Rectal smooth muscle tissue (tissue), 1 donor: ENCODE measurements at regions not wholly inside any gene's neighbourhood (a gene's known extent, or its start where the extent isn't known, plus 50 kb on each side); places are given as distances from the start of the nearest gene placed in this dataset.

Experiments
- H3K27ac ChIP-seq: one replicate; pipeline ENCODE4 v1.7.0; 2013; ENCODE audit warnings: low read depth, low read length, inconsistent platforms
- H3K27me3 ChIP-seq: one replicate; pipeline ENCODE4 v1.7.0; 2013; ENCODE audit warnings: low read length; ENCODE audit not compliant: control insufficient read depth, insufficient read depth
- H3K36me3 ChIP-seq: one replicate; pipeline ENCODE4 v1.7.0; 2013; ENCODE audit warnings: low read length; ENCODE audit not compliant: control insufficient read depth, insufficient read depth
- H3K4me1 ChIP-seq: one replicate; pipeline ENCODE4 v1.7.0; 2013; ENCODE audit warnings: low read length; ENCODE audit not compliant: control insufficient read depth, insufficient read depth
- H3K4me3 ChIP-seq: one replicate; pipeline ENCODE4 v1.7.0; 2013; ENCODE audit warnings: low read length
- H3K9ac ChIP-seq: one replicate; pipeline ENCODE4 v1.7.0; 2013; ENCODE audit warnings: low read length

- H3K27ac ChIP-seq: no peak overlapping the region
- H3K36me3 ChIP-seq: no peaks in the 10 kb centered on the region
- no peaks in the 10 kb centered on the region for H3K4me1 ChIP-seq
- no peak overlapping the region for H3K9ac ChIP-seq
- H3K27me3 ChIP-seq: no peaks in the 10 kb centered on the region
- H3K4me3 ChIP-seq: no peak overlapping the region
Observed at GRCh38 chr2:35355056-35355455, 1000.5 kb upstream of the CRIM1 start.

- Histone ChIP-seq H3K4me3 (no peak overlapping the region), H3K9ac (no peak overlapping the region), H3K27me3 (no peaks in the 10 kb centered on the region), H3K36me3 (no peaks in the 10 kb centered on the region), H3K27ac (no peak overlapping the region), H3K4me1 (no peaks in the 10 kb centered on the region)
Observed at GRCh38 chr2:35347561-35347960, 1008.0 kb upstream of the CRIM1 start.

- Histone ChIP-seq H3K4me3 (no peak overlapping the region), H3K9ac (no peak overlapping the region), H3K4me1 (no peaks in the 10 kb centered on the region), H3K27me3 (no peaks in the 10 kb centered on the region), H3K27ac (no peak overlapping the region), H3K36me3 (no peaks in the 10 kb centered on the region)
Observed at GRCh38 chr2:35343135-35343534, 1012.4 kb upstream of the CRIM1 start.

DNA sequence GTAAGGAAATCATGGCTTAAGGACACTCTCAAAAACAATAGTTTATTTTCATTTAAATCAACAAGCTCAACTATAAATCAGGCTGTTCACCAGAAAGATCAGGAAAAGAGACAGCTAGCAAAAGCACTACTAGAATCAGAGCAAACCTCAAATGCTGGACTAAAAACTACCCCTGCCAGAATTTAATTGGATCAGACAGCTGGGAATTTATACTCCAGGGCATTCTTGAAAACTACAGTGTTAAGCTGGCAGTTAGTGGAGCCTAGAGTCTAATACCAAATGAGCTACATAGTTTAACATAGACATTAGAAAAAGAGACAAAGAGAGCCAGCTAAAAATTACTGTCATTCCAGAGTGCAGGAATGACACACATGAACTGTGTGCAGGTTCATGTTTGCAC lies 1016.4 kb upstream of the CRIM1 start:
- Histone ChIP-seq H3K4me1 (no peaks in the 10 kb centered on the region), H3K27me3 (no peaks in the 10 kb centered on the region), H3K27ac (no peak overlapping the region), H3K4me3 (no peak overlapping the region), H3K9ac (no peak overlapping the region), H3K36me3 (no peaks in the 10 kb centered on the region)

- no peaks in the 10 kb centered on the region for H3K36me3 ChIP-seq
Observed at GRCh38 chr2:35337922-35338321, 1017.7 kb upstream of the CRIM1 start.

GRCh38 chr2:35314049-35314448 lies 1041.5 kb upstream of the CRIM1 start:
- no peaks in the 10 kb centered on the region for H3K4me1 ChIP-seq
- no peaks in the 10 kb centered on the region for H3K27me3 ChIP-seq
- H3K27ac ChIP-seq: no peak overlapping the region
- H3K9ac ChIP-seq: no peak overlapping the region
- H3K36me3 ChIP-seq: no peaks in the 10 kb centered on the region
- H3K4me3 ChIP-seq: no peak overlapping the region

More at GRCh38 chr2:35337922-35338321, 1017.7 kb upstream of the CRIM1 start:
- H3K4me3 ChIP-seq: no peak overlapping the region
- no peaks in the 10 kb centered on the region for H3K4me1 ChIP-seq
- no peak overlapping the region for H3K27ac ChIP-seq
- H3K27me3 ChIP-seq: no peaks in the 10 kb centered on the region
- no peak overlapping the region for H3K9ac ChIP-seq

DNA sequence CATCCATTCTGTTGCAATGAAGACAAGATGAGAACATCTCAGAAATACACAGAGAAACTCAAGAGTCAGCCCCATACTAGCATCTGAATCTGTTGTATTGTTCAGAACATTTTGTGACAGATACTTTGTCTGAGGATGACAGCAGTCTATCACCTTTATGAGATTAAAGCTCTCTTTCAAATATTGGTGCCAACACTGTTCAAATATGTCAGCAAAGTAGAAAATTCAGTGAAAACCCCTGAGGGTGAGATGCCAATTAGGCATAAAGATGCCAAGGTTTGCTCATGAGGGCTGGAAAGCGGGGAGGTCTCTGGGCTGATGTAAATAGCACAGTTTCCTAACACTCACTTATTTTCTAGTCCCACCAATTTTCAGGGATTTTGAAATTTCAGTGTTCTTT lies 1054.2 kb upstream of the CRIM1 start:
- H3K9ac ChIP-seq: no peak overlapping the region
- H3K4me1 ChIP-seq: no peaks in the 10 kb centered on the region
- H3K36me3 ChIP-seq: no peaks in the 10 kb centered on the region
- no peak overlapping the region for H3K27ac ChIP-seq
- H3K4me3 ChIP-seq: no peak overlapping the region
- H3K27me3 ChIP-seq: no peaks in the 10 kb centered on the region

DNA sequence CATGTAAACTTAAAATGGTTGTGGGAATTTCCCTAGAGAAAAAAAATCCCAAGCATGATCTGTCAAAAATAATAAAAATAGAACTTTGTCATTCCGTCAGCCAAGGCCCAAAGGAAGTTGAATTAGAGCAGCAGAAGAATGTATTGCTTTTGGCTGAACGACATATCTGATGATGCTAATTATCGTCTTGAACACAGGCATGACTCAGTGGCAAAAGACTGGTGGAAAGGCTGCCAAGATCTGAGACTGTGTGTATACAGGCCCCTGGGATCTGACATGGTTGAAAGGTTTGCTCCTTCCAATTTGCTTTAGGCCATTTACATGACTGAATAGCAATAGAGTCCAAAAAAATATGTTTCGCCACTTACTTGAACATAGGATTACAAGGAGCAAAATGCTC lies 1057.1 kb upstream of the CRIM1 start:
- no peaks in the 10 kb centered on the region for H3K36me3 ChIP-seq
- H3K4me1 ChIP-seq: no peaks in the 10 kb centered on the region
- no peak overlapping the region for H3K9ac ChIP-seq
- no peak overlapping the region for H3K27ac ChIP-seq
- H3K27me3 ChIP-seq: no peaks in the 10 kb centered on the region
- H3K4me3 ChIP-seq: no peak overlapping the region

GRCh38 chr2:35297403-35297802 lies 1058.2 kb upstream of the CRIM1 start:
- no peaks in the 10 kb centered on the region for H3K4me1 ChIP-seq
- no peaks in the 10 kb centered on the region for H3K36me3 ChIP-seq
- H3K4me3 ChIP-seq: no peak overlapping the region
- H3K27ac ChIP-seq: no peak overlapping the region
- H3K27me3 ChIP-seq: no peaks in the 10 kb centered on the region
- H3K9ac ChIP-seq: no peak overlapping the region

GRCh38 chr2:35294636-35295263 lies 1060.8 kb upstream of the CRIM1 start:
- no peak overlapping the region for H3K4me3 ChIP-seq

GRCh38 chr2:35293261-35293660 lies 1062.3 kb upstream of the CRIM1 start:
- Histone ChIP-seq H3K4me3 (no peak overlapping the region), H3K27me3 (no peaks in the 10 kb centered on the region), H3K4me1 (no peaks in the 10 kb centered on the region), H3K36me3 (no peaks in the 10 kb centered on the region), H3K27ac (no peak overlapping the region), H3K9ac (no peak overlapping the region)

More at GRCh38 chr2:35294636-35295263, 1060.8 kb upstream of the CRIM1 start:
- H3K36me3 ChIP-seq: no peaks in the 10 kb centered on the region
- no peak overlapping the region for H3K27ac ChIP-seq
- no peaks in the 10 kb centered on the region for H3K4me1 ChIP-seq
- H3K27me3 ChIP-seq: no peaks in the 10 kb centered on the region
- no peak overlapping the region for H3K9ac ChIP-seq

GRCh38 chr2:35292199-35292598 lies 1063.4 kb upstream of the CRIM1 start:
- Histone ChIP-seq H3K27ac (no peak overlapping the region), H3K4me1 (no peaks in the 10 kb centered on the region)

DNA sequence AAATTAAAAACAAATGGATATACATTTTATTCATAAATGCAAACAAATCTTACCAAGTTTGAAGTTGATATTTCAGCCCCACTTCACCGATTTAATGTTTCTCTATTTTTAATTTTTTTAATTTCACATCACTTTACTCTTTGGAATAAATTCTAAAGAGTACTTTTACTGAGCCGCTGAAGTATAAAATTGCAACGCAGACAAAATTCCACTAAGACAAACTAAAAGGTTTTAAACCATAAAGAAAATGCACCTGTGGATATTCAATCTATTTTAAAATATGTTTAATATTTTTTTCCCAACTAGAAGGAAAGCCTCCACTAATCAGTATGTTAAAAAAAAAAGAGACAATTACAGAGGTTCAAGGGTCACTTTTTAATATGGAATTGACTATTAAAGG lies 1073.9 kb upstream of the CRIM1 start:
- H3K27ac ChIP-seq: no peak overlapping the region
- no peak overlapping the region for H3K9ac ChIP-seq
- no peaks in the 10 kb centered on the region for H3K27me3 ChIP-seq
- H3K4me3 ChIP-seq: no peak overlapping the region
- H3K4me1 ChIP-seq: no peaks in the 10 kb centered on the region
- no peaks in the 10 kb centered on the region for H3K36me3 ChIP-seq

More at GRCh38 chr2:35292199-35292598, 1063.4 kb upstream of the CRIM1 start:
- H3K36me3 ChIP-seq: no peaks in the 10 kb centered on the region
- no peak overlapping the region for H3K4me3 ChIP-seq
- H3K27me3 ChIP-seq: no peaks in the 10 kb centered on the region
- H3K9ac ChIP-seq: no peak overlapping the region
